Fibroblast of peridontal ligament (primary cell): ENCODE measurements at regions not wholly inside any gene's neighbourhood (a gene's known extent, or its start where the extent isn't known, plus 50 kb on each side); places are given as distances from the start of the nearest gene placed in this dataset.
"Not testable (repeated sequence)": the region's sequence is repeated elsewhere in the genome, so short reads cannot be mapped to it uniquely, and the experiment has no call there.

Source experiments
- DNase-seq: peaks from one replicate; pipeline ENCODE4 v3.0.0-alpha.2; 2010; ENCODE audit errors: extremely low read depth

- no peak for DNase-seq
Observed at GRCh38 chr5:173667702-173668101, 51.3 kb upstream of the BOD1 start.

GRCh38 chr5:173668245-173668800, 51.9 kb upstream of the BOD1 start:
- DNase-seq = no peak

- DNase-seq = no peak
Observed at GRCh38 chr5:173668910-173669309, 52.5 kb upstream of the BOD1 start.

DNA sequence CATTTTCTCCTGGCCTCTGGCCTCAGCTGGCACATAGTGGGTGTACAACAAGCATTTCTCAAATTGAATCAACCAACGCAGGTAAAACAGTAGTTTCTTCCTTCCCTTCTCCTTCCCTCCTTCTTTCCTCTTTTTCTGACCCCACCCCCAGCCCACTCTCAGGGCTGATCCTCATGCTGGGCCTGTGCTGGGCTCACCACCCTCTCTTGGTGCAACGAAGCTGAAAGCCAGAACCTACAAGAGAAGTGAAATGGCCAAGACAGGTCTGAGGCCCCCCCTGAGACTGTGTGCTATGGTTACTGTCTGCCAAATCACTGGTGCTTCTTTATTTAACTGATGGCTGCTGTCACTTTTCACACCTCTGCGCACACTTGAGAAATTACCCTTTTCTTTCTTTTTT, 53.0 kb upstream of the BOD1 start:
- no peak for DNase-seq

DNA sequence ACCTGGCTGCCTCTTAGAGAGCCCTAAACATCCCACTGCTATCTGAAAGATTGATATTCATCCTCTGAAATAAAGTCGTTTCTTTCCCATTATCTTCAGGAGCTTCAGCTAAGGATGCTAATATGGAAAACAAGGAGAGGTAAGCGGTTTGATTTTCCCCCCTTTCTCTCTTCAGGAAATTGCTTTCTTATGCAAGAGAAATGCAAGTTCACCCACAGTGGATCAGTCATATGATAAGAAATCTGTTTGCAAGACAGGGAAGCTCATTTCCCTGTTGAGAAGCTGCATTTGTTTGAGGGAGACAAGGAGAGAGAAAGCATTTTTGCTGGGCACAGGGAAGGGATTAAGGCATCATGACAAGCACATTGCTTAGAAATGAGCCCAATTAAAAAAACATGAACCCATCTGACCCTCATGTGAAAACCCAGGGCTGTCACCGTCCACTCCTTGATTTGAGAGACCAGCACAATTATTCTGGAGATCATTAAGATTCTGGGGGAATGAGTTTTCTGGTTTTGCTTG, 53.7 kb upstream of the BOD1 start:
- peak; percentile 37 for DNase-seq

DNA sequence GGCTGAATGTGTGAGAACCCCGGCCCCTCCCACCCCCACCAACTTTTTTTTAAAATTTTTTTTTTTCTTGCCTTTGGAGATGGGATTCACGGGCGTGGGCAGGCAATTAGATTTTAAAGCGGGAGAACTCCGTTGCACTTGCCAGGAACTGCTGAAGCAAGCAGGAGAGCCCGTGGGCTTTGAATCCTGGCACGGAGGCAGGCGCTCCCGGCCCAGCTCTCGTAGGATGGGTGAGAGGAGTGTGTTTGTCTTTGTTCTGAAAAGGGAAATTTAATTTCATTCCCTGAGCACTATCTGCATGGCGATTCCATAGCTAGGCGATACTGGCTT, 54.3 kb upstream of the BOD1 start:
- DNase-seq = peak; percentile 5

GRCh38 chr5:173671121-173671949, 54.9 kb upstream of the BOD1 start:
- DNase-seq = peak; percentile 17

- no peak for DNase-seq
Observed at GRCh38 chr5:173672166-173672565, 55.7 kb upstream of the BOD1 start.

- no peak for DNase-seq
Observed at GRCh38 chr5:173672891-173673290, 56.4 kb upstream of the BOD1 start.

- no peak for DNase-seq
Observed at GRCh38 chr5:173673295-173674101, 57.0 kb upstream of the BOD1 start.

DNA sequence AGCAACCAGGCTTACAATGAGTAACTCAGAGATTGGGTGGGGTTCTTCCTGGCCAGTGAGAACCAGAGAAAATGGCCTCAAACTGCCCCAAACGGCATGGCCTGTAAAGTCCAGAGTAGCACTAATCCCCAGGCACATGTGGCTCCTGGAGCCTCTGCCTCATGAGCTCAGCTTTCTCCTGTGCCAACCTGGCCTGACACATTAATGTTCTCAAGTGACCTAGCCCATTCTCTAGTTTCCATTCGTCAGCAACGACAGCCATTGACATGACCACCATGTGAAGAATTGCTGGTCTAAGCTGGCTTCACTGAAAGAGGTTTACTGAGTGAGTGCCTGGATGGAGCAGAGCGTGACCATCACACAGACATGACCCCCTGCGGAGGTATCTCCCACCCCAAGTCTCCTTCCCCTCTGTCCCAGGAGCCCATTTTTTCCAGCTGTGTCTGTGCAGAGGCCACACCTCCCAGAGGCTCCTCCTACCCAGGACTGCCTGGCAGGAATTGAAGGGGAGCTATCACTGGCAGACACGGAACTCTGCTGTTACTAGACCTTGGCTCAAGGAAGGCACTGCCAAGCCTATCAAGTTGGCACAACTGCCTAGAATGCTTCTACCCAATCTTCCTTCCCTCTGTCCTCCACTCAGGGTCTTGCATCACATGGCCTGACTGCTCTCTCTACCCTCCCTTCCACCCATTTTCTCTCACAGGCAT, 59.0 kb upstream of the BOD1 start:
- DNase-seq = no peak

GRCh38 chr5:173676375-173676774, 59.9 kb upstream of the BOD1 start:
- no peak for DNase-seq

DNA sequence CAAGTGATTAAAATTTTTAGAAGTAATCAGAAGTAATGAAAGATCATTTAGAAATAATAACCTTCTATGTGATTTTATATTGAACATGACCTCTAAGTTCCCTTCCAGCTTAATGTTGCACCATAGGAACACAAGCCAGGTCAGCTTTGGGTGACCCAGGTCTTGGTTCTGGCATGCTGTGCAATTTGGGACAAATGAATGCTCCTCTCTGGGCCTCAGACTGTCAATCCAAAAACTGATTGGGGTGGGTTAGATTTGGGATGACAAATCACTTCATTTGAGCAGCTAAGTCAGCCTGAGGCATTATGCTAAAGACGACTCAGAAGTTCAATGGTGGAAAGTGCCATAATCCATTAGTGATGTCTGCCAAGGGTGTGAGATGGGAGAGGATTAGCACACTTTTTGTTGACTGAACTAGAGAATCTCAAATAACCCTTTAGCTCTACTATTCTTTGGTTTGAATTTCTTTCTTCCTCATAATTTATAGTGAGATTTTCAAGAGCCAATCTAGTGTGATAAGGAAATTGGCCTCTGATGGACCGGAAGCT, 60.7 kb upstream of the BOD1 start:
- DNase-seq = no peak

DNA sequence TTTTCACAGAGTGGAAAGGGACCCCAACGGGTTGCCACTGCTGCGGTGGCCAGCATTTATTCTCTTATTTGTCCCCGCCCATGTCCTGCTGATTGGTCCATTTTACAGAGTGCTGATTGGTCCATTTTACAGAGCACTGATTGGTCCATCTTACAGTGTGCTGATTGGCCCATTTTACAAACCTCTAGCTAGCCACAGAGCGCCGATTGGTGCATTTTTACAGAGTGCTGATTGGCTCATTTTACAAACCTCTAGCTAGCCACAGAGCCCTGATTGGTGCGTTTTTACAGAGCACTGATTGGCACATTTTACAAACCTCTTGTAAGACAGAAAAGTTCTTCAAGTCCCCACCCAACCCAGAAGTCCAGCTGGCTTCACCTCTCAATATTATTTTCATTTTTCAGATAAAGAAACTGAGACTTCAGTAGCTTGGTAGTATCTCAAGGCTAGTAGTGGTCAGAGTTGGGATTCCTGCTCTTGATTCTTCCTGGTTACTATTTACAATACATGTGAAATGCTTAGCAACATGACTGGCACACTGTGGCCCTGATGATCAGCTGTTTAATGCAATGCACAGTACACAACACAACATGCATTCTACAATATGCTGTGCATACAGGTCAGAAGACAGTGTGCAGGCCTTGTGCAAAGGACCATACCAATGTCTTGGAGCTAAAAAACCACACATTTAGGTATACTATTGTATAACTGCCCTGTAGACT, 63.6 kb upstream of the BOD1 start:
- no peak for DNase-seq

DNA sequence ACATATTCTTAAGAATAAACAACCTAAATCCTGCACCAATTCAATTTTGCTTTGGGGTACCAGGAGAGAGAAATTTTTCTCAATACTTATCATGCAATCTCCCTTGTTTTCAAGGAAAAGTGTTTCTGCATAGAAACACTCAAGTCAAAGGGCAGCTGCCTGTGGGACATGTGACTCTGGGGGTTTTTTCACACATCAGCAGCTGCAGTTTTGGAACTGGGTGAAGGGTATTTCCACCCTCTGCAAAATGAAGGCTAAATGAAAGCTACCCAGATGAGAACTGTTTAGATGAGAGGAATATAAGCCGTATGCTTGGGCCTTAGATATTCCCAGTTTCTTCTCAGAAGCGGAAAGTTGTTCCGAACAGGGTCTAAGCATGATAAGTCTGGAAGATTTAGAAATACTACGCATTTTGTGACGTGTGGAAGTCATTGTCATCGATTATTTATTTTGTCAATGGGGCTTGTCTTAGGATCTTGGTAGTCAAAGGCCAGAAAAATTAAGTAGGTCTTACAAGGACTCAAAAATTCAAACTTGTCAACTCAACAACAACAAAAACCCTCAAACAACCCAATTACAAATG, 64.3 kb upstream of the BOD1 start:
- no peak for DNase-seq

DNA sequence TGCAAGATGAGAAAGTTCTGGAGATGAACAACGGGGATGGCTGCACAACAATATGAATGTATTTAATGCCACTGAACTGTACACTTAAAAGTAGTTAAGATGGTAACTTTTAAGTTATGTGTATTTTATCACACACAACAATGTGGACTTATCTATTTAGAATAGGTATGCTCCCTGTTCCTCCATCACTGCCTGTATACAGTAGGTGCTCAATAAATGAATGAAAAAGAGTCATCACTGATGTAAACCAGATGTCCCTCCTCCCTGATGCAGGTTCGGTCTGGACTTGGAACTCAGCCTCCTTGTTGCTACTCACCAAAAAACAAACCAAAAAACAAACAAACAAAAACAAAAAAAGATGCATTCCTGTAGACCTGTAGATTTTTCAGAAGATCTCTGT, 65.9 kb upstream of the BOD1 start:
- no peak for DNase-seq

DNA sequence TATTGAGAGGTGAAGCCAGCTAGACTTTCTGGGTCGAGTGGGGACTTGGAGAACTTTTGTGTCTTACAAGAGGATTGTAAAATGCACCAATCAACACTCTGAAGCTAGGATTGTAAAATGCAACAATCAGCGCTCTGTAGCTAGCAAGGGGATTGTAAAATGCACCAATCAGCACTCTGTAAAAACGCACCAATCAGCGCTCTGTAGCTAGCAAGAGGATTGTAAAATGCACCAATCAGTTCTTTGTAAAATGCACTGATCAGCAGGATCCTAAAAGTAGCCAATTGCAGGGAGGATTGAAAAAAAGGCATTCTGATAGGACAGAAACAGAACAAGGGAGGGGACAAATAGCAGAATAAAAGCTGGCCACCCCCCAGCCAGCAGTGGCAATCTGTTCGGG, 68.1 kb upstream of the BOD1 start:
- DNase-seq = not testable (repeated sequence)

- no peak for DNase-seq
Observed at GRCh38 chr5:173686950-173687349, 70.5 kb upstream of the BOD1 start.

- no peak for DNase-seq
Observed at GRCh38 chr5:173688703-173689102, 72.3 kb upstream of the BOD1 start.

DNA sequence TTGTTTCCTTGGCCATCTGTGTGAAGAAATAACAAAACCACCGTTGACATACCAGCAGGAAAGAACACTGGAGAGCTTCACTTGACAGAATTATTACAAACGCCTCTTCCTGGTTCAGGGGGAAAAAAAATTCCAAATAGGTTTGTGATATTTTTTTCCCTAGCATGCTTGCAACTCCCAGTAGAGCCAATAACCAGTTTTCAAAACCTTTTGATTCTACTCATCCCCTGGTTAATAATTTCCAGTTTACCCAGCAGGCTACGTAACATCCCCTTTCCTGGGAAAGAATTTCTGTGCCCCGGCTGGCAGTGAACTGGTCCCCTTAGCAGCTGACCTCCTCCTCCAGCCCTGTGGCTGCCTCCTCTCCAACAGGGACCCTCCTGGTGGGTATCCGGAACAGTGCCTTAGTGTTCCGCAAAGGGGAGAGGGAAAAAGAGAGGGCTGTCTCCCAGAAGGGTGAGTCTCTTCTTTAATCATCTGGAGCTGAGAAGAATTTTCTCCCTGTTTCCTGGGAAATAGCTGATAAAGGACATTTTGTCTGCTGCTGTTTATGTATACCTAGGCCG, 72.8 kb upstream of the BOD1 start:
- DNase-seq = no peak
